ENCODE measurements at regions not wholly inside any gene's neighbourhood (a gene's known extent, or its start where the extent isn't known, plus 50 kb on each side); places are given as distances from the start of the nearest gene placed in this dataset.
"Not testable (repeated sequence)": the region's sequence is repeated elsewhere in the genome, so short reads cannot be mapped to it uniquely, and the experiment has no call there.

- DNase-seq = no peak
- intact Hi-C loops (cut with DNase I) = no loop called here
- ATAC-seq = no peak
- whole genome bisulfite sequencing (ENCODE audit: insufficient coverage, low coverage, low lambda C conversion rate, missing lambda C conversion rate) = 54% methylated on average over 10 of the region's 10 CpGs
- Histone ChIP-seq H3K27ac (peak overlapping the region in 1 of 3 donors; percentile 15), H3K36me3 (peaks cover 0 to 5% (median 0%) of the 10 kb centered on the region in 4 donors), H3K4me1 (peaks cover 0 to 42% (median 10%) of the 10 kb centered on the region in 4 donors), H3K27me3 (no peaks in the 10 kb centered on the region), H3K4me3 (no peak overlapping the region), H3K9me3 (no peaks in the 10 kb centered on the region)
- TF ChIP-seq CTCF (IDR thresholded peaks at IDR 0.05) (no peak), POLR2A (IDR thresholded peaks at IDR 0.05) (no peak)
These were observed 112.3 kb upstream of the GRK3 start for GRCh38 chr22:25452116-25452700.

- H3K27ac ChIP-seq = no peak overlapping the region
- H3K4me3 ChIP-seq = no peak overlapping the region
- intact Hi-C loops (cut with DNase I) = no loop called here
- ATAC-seq (no peak), DNase-seq (no peak)
- H3K27me3 ChIP-seq = no peaks in the 10 kb centered on the region
- H3K9me3 ChIP-seq = no peaks in the 10 kb centered on the region
- no peak for TF ChIP-seq CTCF (IDR thresholded peaks at IDR 0.05)
- no peak for TF ChIP-seq POLR2A (IDR thresholded peaks at IDR 0.05)
- WGBS (ENCODE audit: insufficient coverage, low coverage, low lambda C conversion rate, missing lambda C conversion rate) = 92% methylated on average over 3 of the region's 4 CpGs
- peaks cover 0 to 40% (median 10%) of the 10 kb centered on the region in 4 donors for H3K4me1 ChIP-seq
- peaks cover 0 to 9% (median 0%) of the 10 kb centered on the region in 4 donors for H3K36me3 ChIP-seq
These were observed 111.4 kb upstream of the GRK3 start for GRCh38 chr22:25453058-25453457.

- H3K4me3 ChIP-seq = no peak overlapping the region
- DNase-seq = peak in 1 of 3 donors; percentile 39
- H3K4me1 ChIP-seq = peaks cover 0 to 38% (median 10%) of the 10 kb centered on the region in 4 donors
- intact Hi-C loops (cut with DNase I) = no loop called here
- TF ChIP-seq POLR2A (IDR thresholded peaks at IDR 0.05) (no peak), CTCF (IDR thresholded peaks at IDR 0.05) (no peak)
- no peaks in the 10 kb centered on the region for H3K9me3 ChIP-seq
- H3K27ac ChIP-seq = peak overlapping the region in 1 of 3 donors; percentile 18
- 51% methylated on average over 5 of the region's 5 CpGs for WGBS (ENCODE audit: insufficient coverage, low coverage, low lambda C conversion rate, missing lambda C conversion rate)
- ATAC-seq = peak; percentile 57 to 83 (median 81)
- H3K36me3 ChIP-seq = peaks cover 0 to 10% (median under 1%) of the 10 kb centered on the region in 4 donors
- H3K27me3 ChIP-seq = no peaks in the 10 kb centered on the region
These were observed 110.9 kb upstream of the GRK3 start for GRCh38 chr22:25453557-25453956.

- 89% methylated on average over 13 of the region's 13 CpGs for WGBS (ENCODE audit: insufficient coverage, low coverage, low lambda C conversion rate, missing lambda C conversion rate)
- H3K27ac ChIP-seq; H3K4me3 ChIP-seq; H3K9me3 ChIP-seq; intact Hi-C loops (cut with DNase I); DNase-seq; H3K27me3 ChIP-seq: not testable (repeated sequence)
- peaks cover 0 to 31% (median 6%) of the 10 kb centered on the region in 4 donors for H3K36me3 ChIP-seq
- peak in 2 of 4 donors; percentile 38 to 54 for ATAC-seq
- H3K4me1 ChIP-seq = peaks cover 0 to 25% (median 10%) of the 10 kb centered on the region in 4 donors
These were observed 108.0 kb upstream of the GRK3 start for GRCh38 chr22:25456300-25457043.

GRCh38 chr22:25458631-25459030, 105.8 kb upstream of the GRK3 start:
- H3K4me1 ChIP-seq; ATAC-seq; H3K4me3 ChIP-seq; intact Hi-C loops (cut with DNase I); H3K27me3 ChIP-seq; H3K27ac ChIP-seq; H3K9me3 ChIP-seq; DNase-seq: not testable (repeated sequence)
- WGBS (ENCODE audit: insufficient coverage, low coverage, low lambda C conversion rate, missing lambda C conversion rate) = no CpG with 5 or more reads among the region's 1 CpG
- H3K36me3 ChIP-seq = peaks cover 0 to 31% (median 6%) of the 10 kb centered on the region in 4 donors

- not testable (repeated sequence) for H3K27ac ChIP-seq, H3K4me1 ChIP-seq, ATAC-seq, H3K4me3 ChIP-seq, H3K27me3 ChIP-seq, H3K9me3 ChIP-seq, DNase-seq
- peaks cover 0 to 27% (median 6%) of the 10 kb centered on the region in 4 donors for H3K36me3 ChIP-seq
- intact Hi-C loops (cut with DNase I) = loop anchor here in 1 of 2 donors (10.0 kb wide), 1 partner anchor 244 kb away; no protein-coding TSS in a partner anchor
- WGBS (ENCODE audit: insufficient coverage, low coverage, low lambda C conversion rate, missing lambda C conversion rate) = 100% methylated on average over 2 of the region's 2 CpGs
These were observed 103.8 kb upstream of the GRK3 start for GRCh38 chr22:25460682-25461081.
